Esophagus muscularis mucosa (tissue), 4 donors: ENCODE measurements at regions not wholly inside any gene's neighbourhood (a gene's known extent, or its start where the extent isn't known, plus 50 kb on each side); places are given as distances from the start of the nearest gene placed in this dataset.
"Not testable (repeated sequence)": the region's sequence is repeated elsewhere in the genome, so short reads cannot be mapped to it uniquely, and the experiment has no call there.

Experiments
- DNase-seq: peaks from one replicate; pipeline ENCODE4 v3.0.0-alpha.2; 2017; ENCODE audit errors: extremely low spot score
- H3K27ac ChIP-seq, 4 donors: fragments of 200-600 bp; sonication (generic); replicated peaks in 1 of 4; 1 replicate in 3 of 4; 2 replicates in 1 of 4; pipeline ENCODE4 v1.5.1; 2016 to 2019; ENCODE audit warnings: mild to moderate bottlenecking in 1 of 4
- H3K27me3 ChIP-seq, 4 donors: fragments of 200-600 bp; sonication (generic); one replicate each; pipeline versions ENCODE4 v1.5.1 to v1.6.0; 2016 to 2019
- H3K36me3 ChIP-seq, 4 donors: fragments of 200-600 bp; sonication (generic); one replicate each; pipeline ENCODE4 v1.5.1; 2016 to 2019
- H3K4me1 ChIP-seq, 4 donors: fragments of 200-600 bp; sonication (generic); one replicate each; pipeline ENCODE4 v1.5.1; 2016 to 2019
- H3K4me3 ChIP-seq, 4 donors: fragments of 200-600 bp; sonication (generic); 1 replicate in 2 of 4; 2 replicates in 2 of 4; pipeline ENCODE4 v1.5.1; 2016 to 2019; ENCODE audit warnings: mild to moderate bottlenecking in 4 of 4, moderate library complexity in 1 of 4
- H3K9me3 ChIP-seq, 4 donors: fragments of 200-600 bp; sonication (generic); 1 replicate in 3 of 4; 2 replicates in 1 of 4; pipeline ENCODE4 v1.5.1; 2016 to 2019
- EP300 ChIP-seq: sonication (generic); formaldehyde crosslinking; IDR thresholded peaks from one replicate; pipeline ENCODE4 v1.6.1; 2017; ENCODE audit warnings: antibody characterized with exemption
- POLR2A ChIP-seq: fragments of 450-650 bp; IDR thresholded peaks from one replicate; pipeline ENCODE4 v1.6.1; 2017; ENCODE audit warnings: antibody characterized with exemption, moderate library complexity, mild to moderate bottlenecking, low read depth
- POLR2AphosphoS5 ChIP-seq, 2 donors: sonication (generic); formaldehyde crosslinking; IDR thresholded peaks; one replicate each; pipeline ENCODE4 v1.6.1; 2017; ENCODE audit warnings: antibody characterized with exemption in 2 of 2
- WGBS: methylation state at CpG from one replicate; pipeline ENCODE4 v1.1.5; 2018; 5-methylcytosine and 5-hydroxymethylcytosine counted together
- intact Hi-C: fragments of 100-400 bp; cut with DNase I; formaldehyde crosslinking; loops from one replicate; pipeline ENCODE4 v1.15.1; 2023
- TF ChIP-seq, protein P1 (sequence below), 3 experiments: fragments of 200-600 bp in 2 of 3; fragments of 450-650 bp in 1 of 3; sonication (generic) in 2 of 3; IDR thresholded peaks; one replicate each; pipeline ENCODE4 v1.5.1; 2017 to 2019; ENCODE audit warnings: antibody characterized with exemption in 3 of 3, mild to moderate bottlenecking in 2 of 3, moderate library complexity in 1 of 3

DNA sequence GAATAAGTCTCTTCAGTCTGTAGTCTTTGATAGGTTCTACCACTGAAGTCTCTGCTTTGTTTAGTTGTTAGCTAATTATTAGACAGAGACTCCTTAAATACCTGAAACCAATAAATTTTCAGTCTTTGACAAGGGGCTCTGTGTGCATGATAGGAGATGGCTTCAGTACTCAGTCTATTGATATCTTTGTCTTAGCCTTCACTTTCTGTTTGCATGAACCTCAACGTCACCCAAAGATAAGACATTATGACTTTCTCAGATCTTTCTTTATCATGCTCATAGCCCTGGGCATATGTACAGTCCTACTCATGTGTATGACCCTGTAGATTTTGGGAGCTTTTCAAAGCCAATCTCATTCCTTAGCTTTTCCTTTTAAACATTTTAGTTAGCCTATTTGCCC, 183.5 kb upstream of the GCFC2 start:
- no peak for DNase-seq
- 81% methylated on average over 1 of the region's 1 CpG for WGBS
- H3K27me3 ChIP-seq = no peaks in the 10 kb centered on the region
- TF ChIP-seq, protein P1, sequence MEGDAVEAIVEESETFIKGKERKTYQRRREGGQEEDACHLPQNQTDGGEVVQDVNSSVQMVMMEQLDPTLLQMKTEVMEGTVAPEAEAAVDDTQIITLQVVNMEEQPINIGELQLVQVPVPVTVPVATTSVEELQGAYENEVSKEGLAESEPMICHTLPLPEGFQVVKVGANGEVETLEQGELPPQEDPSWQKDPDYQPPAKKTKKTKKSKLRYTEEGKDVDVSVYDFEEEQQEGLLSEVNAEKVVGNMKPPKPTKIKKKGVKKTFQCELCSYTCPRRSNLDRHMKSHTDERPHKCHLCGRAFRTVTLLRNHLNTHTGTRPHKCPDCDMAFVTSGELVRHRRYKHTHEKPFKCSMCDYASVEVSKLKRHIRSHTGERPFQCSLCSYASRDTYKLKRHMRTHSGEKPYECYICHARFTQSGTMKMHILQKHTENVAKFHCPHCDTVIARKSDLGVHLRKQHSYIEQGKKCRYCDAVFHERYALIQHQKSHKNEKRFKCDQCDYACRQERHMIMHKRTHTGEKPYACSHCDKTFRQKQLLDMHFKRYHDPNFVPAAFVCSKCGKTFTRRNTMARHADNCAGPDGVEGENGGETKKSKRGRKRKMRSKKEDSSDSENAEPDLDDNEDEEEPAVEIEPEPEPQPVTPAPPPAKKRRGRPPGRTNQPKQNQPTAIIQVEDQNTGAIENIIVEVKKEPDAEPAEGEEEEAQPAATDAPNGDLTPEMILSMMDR (IDR thresholded peaks at IDR 0.05) = no peak
- TF ChIP-seq EP300 (no peak), POLR2A (no peak), POLR2AphosphoS5 (IDR thresholded peaks at IDR 0.05) (no peak)
- no peak overlapping the region for H3K27ac ChIP-seq
- no peaks in the 10 kb centered on the region for H3K9me3 ChIP-seq
- no peak overlapping the region for H3K4me3 ChIP-seq
- no peaks in the 10 kb centered on the region for H3K4me1 ChIP-seq
- no peaks in the 10 kb centered on the region for H3K36me3 ChIP-seq
- intact Hi-C loops = no loop called here

DNA sequence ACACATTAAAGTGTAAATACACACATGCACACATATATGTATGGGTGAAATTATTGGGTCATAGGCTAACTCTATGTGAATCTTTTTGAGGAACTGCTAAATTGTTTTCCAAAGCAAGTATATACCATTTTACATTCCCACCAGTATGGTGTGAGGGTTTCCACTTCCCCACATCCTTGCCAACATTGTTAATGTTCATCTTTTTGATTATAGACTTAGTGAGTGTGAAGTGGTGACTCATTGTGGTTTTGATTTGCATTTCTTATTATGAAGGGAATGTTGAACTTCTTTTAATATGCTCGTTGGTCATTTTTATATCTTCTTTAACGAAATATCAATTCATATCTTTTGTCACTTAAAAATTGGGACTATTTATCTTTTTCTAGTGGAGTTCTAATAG, 181.8 kb upstream of the GCFC2 start:
- TF ChIP-seq POLR2AphosphoS5 (IDR thresholded peaks at IDR 0.05) (no peak), EP300 (no peak)
- TF ChIP-seq, protein P1 (IDR thresholded peaks at IDR 0.05) = no peak
- intact Hi-C loops = no loop called here

DNA sequence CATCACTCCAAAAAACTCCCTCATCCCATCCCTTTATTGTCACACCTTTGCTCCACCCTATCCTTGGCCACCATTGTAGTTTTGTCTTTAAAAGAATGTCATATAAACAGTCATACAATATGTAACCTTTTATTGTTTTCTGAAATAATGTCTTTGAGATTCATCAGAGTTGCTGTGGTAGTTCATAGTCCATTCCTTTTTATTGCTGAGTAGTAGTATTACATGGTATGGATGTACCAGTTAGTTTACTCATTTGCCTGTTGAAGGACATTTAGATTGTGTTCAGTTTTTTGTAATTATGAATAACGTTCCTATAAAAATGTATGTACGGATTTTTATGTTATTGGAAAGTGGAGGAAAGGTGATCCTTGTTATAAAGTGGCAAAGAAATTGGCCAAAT, 171.8 kb upstream of the GCFC2 start:
- intact Hi-C loops = no loop called here
- H3K27me3 ChIP-seq = no peaks in the 10 kb centered on the region
- H3K9me3 ChIP-seq = no peaks in the 10 kb centered on the region
- no peak overlapping the region for H3K27ac ChIP-seq
- 74% methylated on average over 2 of the region's 2 CpGs for WGBS
- no peaks in the 10 kb centered on the region for H3K36me3 ChIP-seq
- H3K4me1 ChIP-seq = no peaks in the 10 kb centered on the region
- H3K4me3 ChIP-seq = no peak overlapping the region
- DNase-seq = no peak
- TF ChIP-seq, protein P1 (IDR thresholded peaks at IDR 0.05) = no peak
- TF ChIP-seq EP300 (no peak), POLR2A (no peak), POLR2AphosphoS5 (IDR thresholded peaks at IDR 0.05) (no peak)

More for the DNA sequence above, 181.8 kb upstream of the GCFC2 start:
- Histone ChIP-seq H3K4me3 (no peak overlapping the region), H3K36me3 (no peaks in the 10 kb centered on the region), H3K27me3 (no peaks in the 10 kb centered on the region), H3K4me1 (no peaks in the 10 kb centered on the region), H3K9me3 (no peaks in the 10 kb centered on the region), H3K27ac (no peak overlapping the region)
- 88% methylated on average over 2 of the region's 2 CpGs for whole genome bisulfite sequencing
- DNase-seq = no peak

DNA sequence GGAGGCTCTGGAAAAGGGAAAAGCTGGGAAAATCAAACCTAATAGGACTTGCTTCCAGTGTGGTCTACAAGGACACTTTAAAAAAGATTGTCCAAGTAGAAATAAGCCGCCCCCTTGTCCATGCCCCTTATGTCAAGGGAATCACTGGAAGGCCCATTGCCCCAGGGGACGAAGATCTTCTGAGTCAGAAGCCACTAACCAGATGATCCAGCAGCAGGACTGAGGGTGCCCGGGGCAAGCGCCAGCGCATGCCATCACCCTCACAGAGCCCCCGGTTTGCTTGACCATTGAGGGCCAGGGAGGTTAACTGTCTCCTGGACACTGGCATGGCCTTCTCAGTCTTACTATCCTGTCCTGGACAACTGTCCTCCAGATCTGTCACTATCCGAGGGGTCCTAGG, 164.9 kb upstream of the GCFC2 start:
- H3K36me3 ChIP-seq, H3K27me3 ChIP-seq, DNase-seq, H3K27ac ChIP-seq, H3K4me1 ChIP-seq, intact Hi-C loops, H3K4me3 ChIP-seq, H3K9me3 ChIP-seq: not testable (repeated sequence)
- WGBS = 89% methylated on average over 7 of the region's 7 CpGs

DNA sequence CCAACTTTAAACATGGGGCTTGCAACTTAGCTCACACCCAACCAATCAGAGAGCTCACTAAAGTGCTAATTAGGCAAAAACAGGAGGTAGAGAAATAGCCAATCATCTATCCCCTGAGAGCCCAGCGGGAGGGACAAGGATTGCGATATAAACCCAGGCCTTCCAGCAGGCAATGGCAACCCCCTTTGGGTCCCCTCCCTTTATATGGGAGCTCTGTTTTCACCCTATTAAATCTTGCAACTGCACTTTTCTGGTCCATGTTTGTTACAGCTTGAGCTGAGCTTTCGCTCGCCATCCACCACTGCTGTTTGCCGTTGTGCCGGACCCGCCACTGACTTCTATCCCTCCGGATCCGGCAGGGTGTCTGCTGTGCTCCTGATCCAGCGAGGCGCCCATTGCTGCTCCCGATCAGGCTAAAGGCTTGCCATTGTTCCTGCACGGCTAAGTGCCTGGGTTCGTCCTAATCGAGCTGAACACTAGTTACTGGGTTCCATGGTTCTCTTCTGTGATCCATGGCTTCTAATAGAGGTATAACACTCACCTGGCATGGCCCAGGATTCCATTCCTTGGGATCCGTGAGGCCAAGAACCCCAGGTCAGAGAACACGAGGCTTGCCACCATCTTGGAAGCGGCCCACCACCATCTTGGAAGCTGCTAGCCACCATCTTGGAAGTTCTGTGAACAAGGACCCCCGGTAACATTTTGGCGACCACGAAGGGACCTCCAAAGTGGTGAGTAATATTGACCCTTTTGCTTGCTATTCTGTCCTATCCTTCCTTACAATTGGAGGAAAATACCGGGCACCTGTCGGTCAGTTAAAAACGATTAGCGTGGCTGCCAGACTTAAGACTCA, 161.3 kb upstream of the GCFC2 start:
- intact Hi-C loops = not testable (repeated sequence)

DNA sequence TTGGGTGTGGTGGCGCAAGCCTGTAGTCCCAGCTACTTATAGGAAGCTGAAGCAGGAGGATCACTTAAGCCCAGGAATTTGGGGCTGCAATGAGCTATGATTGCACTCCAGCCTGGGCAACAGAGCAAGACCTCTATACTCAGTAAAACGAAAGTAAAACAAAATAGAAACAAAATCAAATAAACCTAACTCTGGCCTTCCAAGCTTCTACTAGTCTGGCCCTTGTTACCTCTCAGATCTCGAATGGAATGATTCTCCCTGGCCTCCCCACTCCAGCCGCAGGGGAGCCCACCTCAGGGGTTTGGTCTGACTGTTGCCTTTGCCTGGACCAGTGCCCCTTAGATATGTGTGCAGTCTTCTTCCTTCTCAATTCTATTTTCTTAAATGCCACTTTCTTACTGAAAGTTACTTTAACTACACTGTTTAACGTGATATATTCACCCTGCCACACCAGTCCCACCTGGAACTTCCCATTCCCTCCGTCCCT, 160.0 kb upstream of the GCFC2 start:
- intact Hi-C loops = no loop called here
- no peaks in the 10 kb centered on the region for H3K27me3 ChIP-seq
- no peaks in the 10 kb centered on the region for H3K4me1 ChIP-seq
- TF ChIP-seq POLR2A (no peak), POLR2AphosphoS5 (IDR thresholded peaks at IDR 0.05) (no peak), EP300 (no peak)
- TF ChIP-seq, protein P1 (IDR thresholded peaks at IDR 0.05) = no peak
- H3K27ac ChIP-seq = no peak overlapping the region
- no peaks in the 10 kb centered on the region for H3K9me3 ChIP-seq
- no peak for DNase-seq
- 66% methylated on average over 6 of the region's 6 CpGs for WGBS
- H3K4me3 ChIP-seq = no peak overlapping the region
- no peaks in the 10 kb centered on the region for H3K36me3 ChIP-seq

More for the DNA sequence above, 161.3 kb upstream of the GCFC2 start:
- H3K9me3 ChIP-seq, DNase-seq, H3K27ac ChIP-seq, H3K4me3 ChIP-seq, H3K36me3 ChIP-seq, H3K27me3 ChIP-seq, H3K4me1 ChIP-seq: not testable (repeated sequence)
- 97% methylated on average over 24 of the region's 25 CpGs for WGBS
